ENCODE measurements at regions not wholly inside any gene's neighbourhood (a gene's known extent, or its start where the extent isn't known, plus 50 kb on each side); places are given as distances from the start of the nearest gene placed in this dataset.

DNA sequence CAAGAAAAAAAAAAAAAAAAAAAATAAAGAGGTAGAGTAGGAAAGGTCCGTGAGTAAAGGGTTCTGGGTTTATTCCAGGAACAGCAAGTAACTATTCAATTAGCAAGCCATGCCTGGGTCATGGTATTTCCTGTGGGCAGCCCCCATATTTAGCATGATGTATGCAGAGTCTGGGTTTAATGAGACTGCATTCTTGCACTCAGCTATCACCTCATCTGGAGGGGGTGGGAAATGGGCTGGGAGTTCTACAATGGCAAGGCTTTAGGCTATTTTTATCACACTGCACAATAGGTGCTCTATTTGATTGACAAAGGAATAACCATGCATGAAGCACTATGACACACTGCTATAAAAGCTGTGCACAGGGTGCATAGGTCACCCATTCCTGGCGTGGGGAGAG lies 104.0 kb upstream of the CCL2 start:
- WGBS, 2 donors: 21 to 62% methylated on average over 2 of the region's 2 CpGs
- TF ChIP-seq POLR2AphosphoS5 (IDR thresholded peaks at IDR 0.05) (no peak), EP300 (IDR thresholded peaks at IDR 0.05) (no peak), POLR2A (IDR thresholded peaks at IDR 0.05) (no peak)
- TF ChIP-seq, protein P1, sequence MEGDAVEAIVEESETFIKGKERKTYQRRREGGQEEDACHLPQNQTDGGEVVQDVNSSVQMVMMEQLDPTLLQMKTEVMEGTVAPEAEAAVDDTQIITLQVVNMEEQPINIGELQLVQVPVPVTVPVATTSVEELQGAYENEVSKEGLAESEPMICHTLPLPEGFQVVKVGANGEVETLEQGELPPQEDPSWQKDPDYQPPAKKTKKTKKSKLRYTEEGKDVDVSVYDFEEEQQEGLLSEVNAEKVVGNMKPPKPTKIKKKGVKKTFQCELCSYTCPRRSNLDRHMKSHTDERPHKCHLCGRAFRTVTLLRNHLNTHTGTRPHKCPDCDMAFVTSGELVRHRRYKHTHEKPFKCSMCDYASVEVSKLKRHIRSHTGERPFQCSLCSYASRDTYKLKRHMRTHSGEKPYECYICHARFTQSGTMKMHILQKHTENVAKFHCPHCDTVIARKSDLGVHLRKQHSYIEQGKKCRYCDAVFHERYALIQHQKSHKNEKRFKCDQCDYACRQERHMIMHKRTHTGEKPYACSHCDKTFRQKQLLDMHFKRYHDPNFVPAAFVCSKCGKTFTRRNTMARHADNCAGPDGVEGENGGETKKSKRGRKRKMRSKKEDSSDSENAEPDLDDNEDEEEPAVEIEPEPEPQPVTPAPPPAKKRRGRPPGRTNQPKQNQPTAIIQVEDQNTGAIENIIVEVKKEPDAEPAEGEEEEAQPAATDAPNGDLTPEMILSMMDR (IDR thresholded peaks at IDR 0.05): no peak
- DNase-seq: no peak
- H3K27me3 ChIP-seq: peaks cover 9 to 48% (median 16%) of the 10 kb centered on the region in 3 donors
- no peak overlapping the region for H3K4me3 ChIP-seq
- intact Hi-C loops (cut with DNase I): no loop called here
- no peaks in the 10 kb centered on the region for H3K36me3 ChIP-seq
- no peaks in the 10 kb centered on the region for H3K4me1 ChIP-seq
- H3K27ac ChIP-seq: no peak overlapping the region
- no peaks in the 10 kb centered on the region for H3K9me3 ChIP-seq

DNA sequence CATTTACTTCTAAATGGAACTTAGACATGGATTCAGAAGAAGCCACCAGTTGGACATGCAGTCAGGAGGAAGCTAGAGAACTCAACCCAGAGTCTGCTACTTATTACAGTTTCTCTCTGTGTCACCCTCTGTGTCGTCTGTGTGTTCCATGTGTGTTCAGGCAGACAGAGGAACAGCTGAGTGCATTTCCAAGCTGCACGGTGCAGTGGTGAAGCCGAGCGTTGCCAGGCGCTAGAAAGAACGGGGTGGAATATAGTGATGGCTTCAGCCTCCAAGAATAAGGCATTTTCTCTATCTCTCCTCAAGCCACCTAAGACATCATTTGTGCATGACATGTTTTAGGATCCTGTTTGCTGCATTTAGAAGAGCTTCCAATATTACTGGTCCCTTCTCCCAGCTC lies 101.1 kb upstream of the CCL2 start:
- H3K4me3 ChIP-seq: no peak overlapping the region
- H3K27me3 ChIP-seq: peaks cover 12 to 58% (median 28%) of the 10 kb centered on the region in 3 donors
- no peak for TF ChIP-seq EP300 (IDR thresholded peaks at IDR 0.05)
- TF ChIP-seq POLR2AphosphoS5 (IDR thresholded peaks at IDR 0.05): no peak
- TF ChIP-seq, protein P1 (IDR thresholded peaks at IDR 0.05): no peak
- no peak for TF ChIP-seq POLR2A (IDR thresholded peaks at IDR 0.05)
- WGBS, 2 donors: 76 to 77% methylated on average over 6 of the region's 6 CpGs
- H3K9me3 ChIP-seq: no peaks in the 10 kb centered on the region
- H3K4me1 ChIP-seq: peaks cover 0 to 9% (median 3%) of the 10 kb centered on the region in 4 donors
- intact Hi-C loops (cut with DNase I): no loop called here
- no peak for DNase-seq
- H3K27ac ChIP-seq: no peak overlapping the region
- H3K36me3 ChIP-seq: no peaks in the 10 kb centered on the region

DNA sequence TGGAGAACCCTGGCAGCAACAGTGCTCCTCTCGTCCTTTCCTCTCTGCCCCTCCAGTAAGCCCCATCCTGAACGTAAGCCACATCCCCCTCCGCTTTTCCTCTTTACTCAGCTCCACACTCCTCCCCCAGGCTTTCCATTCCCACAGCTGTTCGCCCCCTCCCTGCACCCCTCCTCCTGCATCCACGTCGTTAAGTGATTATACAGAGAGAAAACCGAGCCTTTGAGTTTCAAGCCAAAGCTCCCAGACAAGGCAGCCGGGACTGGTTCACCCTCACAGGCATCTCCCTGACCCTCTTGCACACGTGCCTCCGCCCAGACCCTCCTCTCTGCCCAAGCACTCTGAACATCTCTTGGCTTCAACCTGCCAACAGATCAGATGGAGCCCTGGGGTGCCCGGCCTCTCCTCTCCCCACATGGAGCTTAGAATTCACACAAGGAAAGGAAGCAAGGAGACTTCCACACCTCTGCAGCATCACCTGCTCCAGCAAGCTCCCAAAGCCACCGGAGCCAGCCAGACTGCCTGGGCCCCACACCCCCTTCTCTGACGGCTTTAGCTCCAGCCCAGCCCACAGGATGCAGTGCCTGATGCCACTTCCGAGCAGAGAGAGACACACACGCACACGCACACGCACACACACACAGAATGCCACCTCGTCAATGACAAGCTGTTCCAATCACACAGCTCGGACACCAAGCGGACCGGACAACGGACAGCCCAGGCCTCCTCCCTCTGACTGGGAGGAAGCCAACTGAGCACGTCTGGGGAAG lies 99.9 kb upstream of the CCL2 start:
- Histone ChIP-seq H3K4me3 (no peak overlapping the region), H3K36me3 (no peaks in the 10 kb centered on the region), H3K4me1 (peaks cover 0 to 9% (median 3%) of the 10 kb centered on the region in 4 donors), H3K9me3 (no peaks in the 10 kb centered on the region), H3K27ac (no peak overlapping the region), H3K27me3 (peaks cover 12 to 66% (median 28%) of the 10 kb centered on the region in 3 donors)
- DNase-seq: no peak
- intact Hi-C loops (cut with DNase I): no loop called here
- WGBS, 2 donors: 27 to 43% methylated on average over 23 of the region's 23 CpGs
- TF ChIP-seq, protein P1 (IDR thresholded peaks at IDR 0.05): no peak
- TF ChIP-seq EP300 (IDR thresholded peaks at IDR 0.05) (no peak), POLR2AphosphoS5 (IDR thresholded peaks at IDR 0.05) (no peak), POLR2A (IDR thresholded peaks at IDR 0.05) (no peak)

GRCh38 chr17:34155947-34156346 lies 99.1 kb upstream of the CCL2 start:
- Histone ChIP-seq H3K36me3 (no peaks in the 10 kb centered on the region), H3K4me3 (no peak overlapping the region), H3K27me3 (peaks cover 12 to 73% (median 28%) of the 10 kb centered on the region in 3 donors), H3K27ac (no peak overlapping the region), H3K9me3 (no peaks in the 10 kb centered on the region), H3K4me1 (peaks cover 0 to 9% (median 3%) of the 10 kb centered on the region in 4 donors)
- no peak for DNase-seq
- WGBS, 2 donors: 84 to 89% methylated on average over 7 of the region's 7 CpGs
- intact Hi-C loops (cut with DNase I): no loop called here
- TF ChIP-seq POLR2AphosphoS5 (IDR thresholded peaks at IDR 0.05) (no peak), EP300 (IDR thresholded peaks at IDR 0.05) (no peak), POLR2A (IDR thresholded peaks at IDR 0.05) (no peak)
- TF ChIP-seq, protein P1 (IDR thresholded peaks at IDR 0.05): no peak
